H9 (cell line): ENCODE measurements at regions not wholly inside any gene's neighbourhood (a gene's known extent, or its start where the extent isn't known, plus 50 kb on each side); places are given as distances from the start of the nearest gene placed in this dataset.

Source experiments
- DNase-seq: peaks from one replicate; pipeline ENCODE4 v3.0.0-alpha.2; 2017
- H2AFZ ChIP-seq: one replicate; pipeline ENCODE4 v1.6.1; 2013; ENCODE audit warnings: mild to moderate bottlenecking, low read length, control low read depth, moderate library complexity
- H2AK5ac ChIP-seq: 2 replicates; pipeline ENCODE4 v1.6.1; 2013; ENCODE audit warnings: low read length, control low read depth, mixed read lengths; ENCODE audit not compliant: insufficient read length
- H2BK120ac ChIP-seq: one replicate; pipeline ENCODE4 v1.6.1; 2013; ENCODE audit warnings: low read depth, mild to moderate bottlenecking, low read length, control low read depth, inconsistent platforms; ENCODE audit not compliant: poor library complexity, severe bottlenecking
- H2BK12ac ChIP-seq: 2 replicates; pipeline ENCODE4 v1.6.1; 2013; ENCODE audit warnings: low read length, control low read depth, mixed read lengths, low read depth; ENCODE audit not compliant: insufficient read length
- H2BK15ac ChIP-seq: 2 replicates; pipeline ENCODE4 v1.6.1; 2013; ENCODE audit warnings: low read depth, low read length, control low read depth
- H2BK20ac ChIP-seq: one replicate; pipeline ENCODE4 v1.6.1; 2013; ENCODE audit warnings: low read depth, mild to moderate bottlenecking, low read length, control low read depth, inconsistent platforms; ENCODE audit not compliant: poor library complexity, severe bottlenecking
- H2BK5ac ChIP-seq: 2 replicates; pipeline ENCODE4 v1.6.1; 2013; ENCODE audit warnings: low read length, control low read depth, mixed read lengths; ENCODE audit not compliant: insufficient read length
- H3K14ac ChIP-seq: 2 replicates; pipeline ENCODE4 v1.6.1; 2013; ENCODE audit warnings: low read length, control low read depth; ENCODE audit not compliant: insufficient read depth
- H3K18ac ChIP-seq: 2 replicates; pipeline ENCODE4 v1.6.1; 2013; ENCODE audit warnings: low read depth, mild to moderate bottlenecking, mixed read lengths, low read length, control low read depth; ENCODE audit not compliant: insufficient read length
- H3K23ac ChIP-seq: 2 replicates; pipeline ENCODE4 v1.6.1; 2013; ENCODE audit warnings: low read length, control low read depth, mixed read lengths, low read depth; ENCODE audit not compliant: insufficient read length
- H3K23me2 ChIP-seq: 2 replicates; pipeline ENCODE4 v1.6.1; 2013; ENCODE audit warnings: low read depth, mild to moderate bottlenecking, mixed read lengths, low read length, control low read depth; ENCODE audit not compliant: insufficient read length, poor library complexity, severe bottlenecking
- H3K27ac ChIP-seq: 2 replicates; pipeline ENCODE4 v1.5.1; 2013; ENCODE audit warnings: low read length, control low read depth, mixed read lengths, low read depth; ENCODE audit not compliant: insufficient read length
- H3K27me3 ChIP-seq: 2 replicates; pipeline ENCODE4 v1.6.1; 2013; ENCODE audit warnings: low read length, control low read depth, inconsistent platforms; ENCODE audit not compliant: insufficient read depth
- H3K4ac ChIP-seq: 2 replicates; pipeline ENCODE4 v1.6.1; 2013; ENCODE audit warnings: low read depth, mild to moderate bottlenecking, control low read depth, inconsistent platforms, low read length, moderate library complexity
- H3K4me1 ChIP-seq: 2 replicates; pipeline ENCODE4 v1.6.1; 2013; ENCODE audit warnings: low read length, control low read depth, inconsistent platforms; ENCODE audit not compliant: insufficient read depth
- H3K4me2 ChIP-seq: 2 replicates; pipeline ENCODE4 v1.6.1; 2013; ENCODE audit warnings: low read length, control low read depth, mixed read lengths; ENCODE audit not compliant: insufficient read length, insufficient read depth
- H3K56ac ChIP-seq: 2 replicates; pipeline ENCODE4 v1.6.1; 2013; ENCODE audit warnings: low read depth, mild to moderate bottlenecking, mixed read lengths, low read length, control low read depth; ENCODE audit not compliant: insufficient read length
- H3K79me1 ChIP-seq: 2 replicates; pipeline ENCODE4 v1.6.1; 2013; ENCODE audit warnings: low read depth, mild to moderate bottlenecking, moderate library complexity, low read length, control low read depth, inconsistent platforms; ENCODE audit not compliant: insufficient read depth, poor library complexity, severe bottlenecking
- H3K79me2 ChIP-seq: 2 replicates; pipeline ENCODE4 v1.6.1; 2013; ENCODE audit warnings: low read length, control low read depth, inconsistent platforms; ENCODE audit not compliant: insufficient read depth
- H3K9ac ChIP-seq: 2 replicates; pipeline ENCODE4 v1.6.1; 2013; ENCODE audit warnings: low read length, control low read depth, mixed read lengths; ENCODE audit not compliant: insufficient read length; ENCODE audit errors: extremely low read depth
- H3K9me3 ChIP-seq: one replicate; pipeline ENCODE4 v1.6.1; 2013; ENCODE audit warnings: low read depth, low read length, inconsistent platforms; ENCODE audit not compliant: control insufficient read depth
- H3T11ph ChIP-seq: one replicate; pipeline ENCODE4 v1.6.1; 2013; ENCODE audit warnings: mild to moderate bottlenecking, low read length, control low read depth, inconsistent platforms
- H4K20me1 ChIP-seq: one replicate; pipeline ENCODE4 v1.6.1; 2013; ENCODE audit not compliant: control insufficient read depth, insufficient read length, insufficient read depth
- H4K5ac ChIP-seq: 2 replicates; pipeline ENCODE4 v1.6.1; 2013; ENCODE audit warnings: low read depth, mild to moderate bottlenecking, mixed read lengths, low read length, control low read depth; ENCODE audit not compliant: insufficient read length
- H4K8ac ChIP-seq: replicated peaks from 2 replicates; pipeline ENCODE4 v1.6.1; 2013; ENCODE audit warnings: low read length, control low read depth, mixed read lengths, low read depth; ENCODE audit not compliant: insufficient read length
- H4K91ac ChIP-seq: 2 replicates; pipeline ENCODE4 v1.6.1; 2013; ENCODE audit warnings: low read depth, mild to moderate bottlenecking, moderate library complexity, mixed read lengths, low read length, control low read depth; ENCODE audit not compliant: insufficient read length
- H3K27ac Mint-ChIP-seq, 3 experiments: 2 replicates in 2 of 3; 3 replicates in 1 of 3; pipeline ENCODE4 v1.8.0; 2020 to 2021; ENCODE audit warnings: mixed read lengths in 3 of 3, mild to moderate bottlenecking in 1 of 3, moderate library complexity in 1 of 3
- H3K27me3 Mint-ChIP-seq: 2 replicates; pipeline ENCODE4 v1.8.0; 2021; ENCODE audit warnings: low read depth, mild to moderate bottlenecking, moderate library complexity, mixed read lengths
- H3K36me3 Mint-ChIP-seq, 3 experiments: 2 replicates in 2 of 3; 3 replicates in 1 of 3; pipeline ENCODE4 v1.8.0; 2020 to 2021; ENCODE audit warnings: low read depth in 3 of 3, mixed read lengths in 3 of 3; ENCODE audit not compliant: insufficient read depth in 1 of 3
- H3K4me1 Mint-ChIP-seq, 2 experiments: 2 replicates each; pipeline ENCODE4 v1.8.0; 2020; ENCODE audit warnings: mixed read lengths in 2 of 2
- H3K4me3 Mint-ChIP-seq, 2 experiments: 2 replicates in 1 of 2; 3 replicates in 1 of 2; pipeline ENCODE4 v1.8.0; 2020 to 2021; ENCODE audit warnings: mild to moderate bottlenecking in 2 of 2, mixed read lengths in 2 of 2, moderate library complexity in 1 of 2
- H3K9me3 Mint-ChIP-seq, 2 experiments: 2 replicates in 1 of 2; 3 replicates in 1 of 2; pipeline ENCODE4 v1.8.0; 2020; ENCODE audit warnings: mild to moderate bottlenecking in 2 of 2, mixed read lengths in 2 of 2, moderate library complexity in 1 of 2
- CTCF ChIP-seq: fragments of 200-600 bp; sonication (generic); conservative IDR thresholded peaks from 3 replicates; pipeline ENCODE4 v1.8.0; 2021; ENCODE audit warnings: antibody characterized with exemption, mild to moderate bottlenecking
- WGBS: extraction: QIAGEN DNeasy Blood & Tissue Kit; methylation state at CpG from one replicate; pipeline ENCODE4 v1.1.7; 2013; ENCODE audit warnings: missing lambda C conversion rate, low lambda C conversion rate, mixed read lengths; ENCODE audit not compliant: insufficient read length; ENCODE audit errors: extremely low coverage; 5-methylcytosine and 5-hydroxymethylcytosine counted together

- TF ChIP-seq CTCF: no peak
- Histone ChIP-seq H2BK15ac (no peak overlapping the region), H3K56ac (no peak overlapping the region), H3K18ac (no peak overlapping the region), H3K79me1 (no peaks in the 10 kb centered on the region), H3K27me3 (no peaks in the 10 kb centered on the region), H3T11ph (no peak overlapping the region), H3K23ac (no peak overlapping the region), H2BK12ac (no peak overlapping the region), H4K91ac (no peak overlapping the region), H4K8ac (no peak overlapping the region), H3K27ac (no peak overlapping the region), H3K9me3 (no peaks in the 10 kb centered on the region), H2BK5ac (no peak overlapping the region), H3K14ac (no peak overlapping the region), H3K79me2 (no peaks in the 10 kb centered on the region), H3K9ac (no peak overlapping the region), H4K20me1 (no peaks in the 10 kb centered on the region), H2AFZ (no peak overlapping the region), H2BK120ac (no peak overlapping the region), H2BK20ac (no peak overlapping the region), H4K5ac (no peak overlapping the region), H3K4me1 (peaks cover 3% of the 10 kb centered on the region; the same call in 1 of the 2 replicates), H3K4me2 (no peak overlapping the region), H3K23me2 (no peaks in the 10 kb centered on the region), H3K4ac (no peak overlapping the region), H2AK5ac (no peak overlapping the region)
- no peak for DNase-seq
- Mint-ChIP-seq H3K36me3 (peaks cover 0 to 5% (median 5%) of the 10 kb centered on the region in 3 experiments; a peak in 4 of 7 replicates), H3K9me3 (peaks cover 5 to 9% of the 10 kb centered on the region in 2 experiments; a peak in 3 of 5 replicates), H3K27ac (no peak overlapping the region; a peak in 1 of 7 replicates), H3K27me3 (no peaks in the 10 kb centered on the region; the same call in 1 of the 2 replicates), H3K4me1 (peaks cover 30 to 34% of the 10 kb centered on the region in 2 experiments), H3K4me3 (no peak overlapping the region)
- no CpG with 5 or more reads among the region's 2 CpGs for WGBS
Measured at GRCh38 chr1:94754095-94754494, 66.1 kb upstream of the SLC44A3 start.
